Left lung (tissue), 4 donors: ENCODE measurements at regions not wholly inside any gene's neighbourhood (a gene's known extent, or its start where the extent isn't known, plus 50 kb on each side); places are given as distances from the start of the nearest gene placed in this dataset.
A peak's percentile ranks its signal among the peaks of the same experiment; 100 is the strongest.

Experiments
- ATAC-seq: fragments of 200-7000 bp; cut with Tn5 transposase; one replicate; pipeline ENCODE4 v1.9.1; 2020; ENCODE audit warnings: moderate library complexity
- DNase-seq, 4 donors: peaks; one replicate each; pipeline ENCODE4 v3.0.0-alpha.2; 2013 to 2020
- H3K27ac ChIP-seq, 2 donors: fragments of 200-600 bp; sonication (generic) in 1 of 2; one replicate each; pipeline versions ENCODE4 v1.5.0 to v1.8.0; 2020 to 2021
- H3K27me3 ChIP-seq, 2 donors: fragments of 200-600 bp; sonication (generic) in 1 of 2; one replicate each; pipeline versions ENCODE4 v1.5.0 to v1.8.0; 2020 to 2021
- H3K36me3 ChIP-seq, 2 donors: fragments of 200-600 bp; sonication (generic) in 1 of 2; one replicate each; pipeline versions ENCODE4 v1.5.0 to v1.8.0; 2020 to 2021
- H3K4me1 ChIP-seq, 2 donors: fragments of 200-600 bp; one replicate each; pipeline ENCODE4 v1.8.0; 2021
- H3K4me3 ChIP-seq, 2 donors: fragments of 200-600 bp; sonication (generic) in 1 of 2; one replicate each; pipeline versions ENCODE4 v1.5.0 to v1.8.0; 2020 to 2021; ENCODE audit warnings: mild to moderate bottlenecking in 1 of 2
- H3K9me3 ChIP-seq, 2 donors: fragments of 200-600 bp; sonication (generic) in 1 of 2; one replicate each; pipeline versions ENCODE4 v1.5.0 to v1.8.0; 2020 to 2021
- CTCF ChIP-seq, 2 donors: fragments of 200-600 bp; sonication (generic) in 1 of 2; IDR thresholded peaks; one replicate each; pipeline versions ENCODE4 v1.5.0 to v1.8.0; 2021; ENCODE audit warnings: antibody characterized with exemption in 2 of 2
- intact Hi-C, 2 donors: fragments of 100-400 bp; cut with DNase I; formaldehyde crosslinking; loops; one replicate each; pipeline versions ENCODE4 v1.11.2 to v1.14.2; 2022
- donor health status: DM: no; HTN: yes; CAD: no.
- donor health status: DM: no; HTN: no; CAD: no.

- peaks cover 10 to 43% of the 10 kb centered on the region in 2 donors for H3K4me1 ChIP-seq
- TF ChIP-seq CTCF (IDR thresholded peaks at IDR 0.05), result no peak
- no peak overlapping the region for H3K27ac ChIP-seq
- no peak for DNase-seq
- H3K9me3 ChIP-seq, result no peaks in the 10 kb centered on the region
- ATAC-seq, result no peak
- H3K27me3 ChIP-seq, result no peaks in the 10 kb centered on the region
- H3K36me3 ChIP-seq, result no peaks in the 10 kb centered on the region
- intact Hi-C loops, result loop anchor here in 1 of 2 donors (5.0 kb wide), 1 partner anchor 279 kb away; no protein-coding TSS in a partner anchor
- H3K4me3 ChIP-seq, result no peak overlapping the region
These were observed 127.3 kb upstream of the LGALSL start for GRCh38 chr2:64326578-64327050.

- H3K27me3 ChIP-seq, result no peaks in the 10 kb centered on the region
- TF ChIP-seq CTCF (IDR thresholded peaks at IDR 0.05), result no peak
- H3K27ac ChIP-seq, result peak overlapping the region in 1 of 2 donors; percentile 62
- no peak overlapping the region for H3K4me3 ChIP-seq
- H3K4me1 ChIP-seq, result peaks cover 10 to 46% of the 10 kb centered on the region in 2 donors
- DNase-seq, result no peak
- peak; percentile 14 for ATAC-seq
- H3K9me3 ChIP-seq, result no peaks in the 10 kb centered on the region
- no peaks in the 10 kb centered on the region for H3K36me3 ChIP-seq
- intact Hi-C loops, result loop anchor here in 1 of 2 donors (5.0 kb wide), 1 partner anchor 280 kb away; no protein-coding TSS in a partner anchor
These were observed 126.8 kb upstream of the LGALSL start for GRCh38 chr2:64327129-64327509.

GRCh38 chr2:64327510-64328414 is 126.2 kb upstream of the LGALSL start:
- intact Hi-C loops, result loop anchor here in 1 of 2 donors (5.0 kb wide), 1 partner anchor 280 kb away; no protein-coding TSS in a partner anchor
- no peaks in the 10 kb centered on the region for H3K36me3 ChIP-seq
- peak; percentile 74 for ATAC-seq
- no peak overlapping the region for H3K4me3 ChIP-seq
- peak overlapping the region in 1 of 2 donors; percentile 62 for H3K27ac ChIP-seq
- peak in 2 of 4 donors; percentile 69 to 81 for DNase-seq
- no peaks in the 10 kb centered on the region for H3K27me3 ChIP-seq
- no peaks in the 10 kb centered on the region for H3K9me3 ChIP-seq
- TF ChIP-seq CTCF (IDR thresholded peaks at IDR 0.05), result peak; percentile 29 to 36
- H3K4me1 ChIP-seq, result peaks cover 10 to 46% of the 10 kb centered on the region in 2 donors

- TF ChIP-seq CTCF (IDR thresholded peaks at IDR 0.05), result no peak
- Histone ChIP-seq H3K4me3 (no peak overlapping the region), H3K27me3 (no peaks in the 10 kb centered on the region), H3K4me1 (peaks cover 10 to 46% of the 10 kb centered on the region in 2 donors), H3K27ac (peak overlapping the region in 1 of 2 donors; percentile 62), H3K9me3 (no peaks in the 10 kb centered on the region), H3K36me3 (no peaks in the 10 kb centered on the region)
- DNase-seq (no peak), ATAC-seq (no peak)
- intact Hi-C loops, result loop anchor here in 1 of 2 donors (5.0 kb wide), 1 partner anchor 281 kb away; no protein-coding TSS in a partner anchor
These were observed 125.6 kb upstream of the LGALSL start for GRCh38 chr2:64328415-64328722.

GRCh38 chr2:64328756-64329155 is 125.2 kb upstream of the LGALSL start:
- H3K9me3 ChIP-seq, result no peaks in the 10 kb centered on the region
- ATAC-seq (no peak), DNase-seq (no peak)
- intact Hi-C loops, result loop anchor here in 1 of 2 donors (5.0 kb wide), 1 partner anchor 281 kb away; no protein-coding TSS in a partner anchor
- no peaks in the 10 kb centered on the region for H3K27me3 ChIP-seq
- H3K4me3 ChIP-seq, result no peak overlapping the region
- H3K4me1 ChIP-seq, result peaks cover 10 to 46% of the 10 kb centered on the region in 2 donors
- no peak for TF ChIP-seq CTCF (IDR thresholded peaks at IDR 0.05)
- H3K36me3 ChIP-seq, result no peaks in the 10 kb centered on the region
- no peak overlapping the region for H3K27ac ChIP-seq
